ENCODE measurements at regions not wholly inside any gene's neighbourhood (a gene's known extent, or its start where the extent isn't known, plus 50 kb on each side); places are given as distances from the start of the nearest gene placed in this dataset.

DNA sequence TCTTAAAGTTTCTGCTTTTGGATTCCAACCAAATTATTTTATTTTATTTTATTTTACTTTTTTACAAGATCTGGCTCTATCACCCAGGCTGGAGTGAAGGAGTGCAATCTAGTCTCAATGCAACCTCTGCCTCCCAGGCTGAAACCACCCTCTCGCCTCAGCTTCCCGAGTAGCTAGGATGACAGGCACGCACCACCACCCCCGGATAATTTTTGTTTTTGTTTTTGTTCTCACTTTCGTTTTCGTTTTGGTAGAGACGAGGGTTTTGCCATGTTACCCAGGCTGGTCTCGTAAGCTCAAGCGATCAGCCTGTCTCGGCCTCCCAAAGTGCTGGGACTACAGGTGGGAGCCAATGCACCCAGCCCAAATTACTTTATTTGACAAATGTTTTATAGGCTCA is 219.8 kb downstream of the ETS1 start:
- H3K4me3 ChIP-seq (ENCODE audit: low read depth, low read length): peak overlapping the region; percentile 11; the same call in 1 of the 2 replicates
- peak; percentile 50 for DNase-seq (ENCODE audit: low read depth)
- TF ChIP-seq, protein P1, sequence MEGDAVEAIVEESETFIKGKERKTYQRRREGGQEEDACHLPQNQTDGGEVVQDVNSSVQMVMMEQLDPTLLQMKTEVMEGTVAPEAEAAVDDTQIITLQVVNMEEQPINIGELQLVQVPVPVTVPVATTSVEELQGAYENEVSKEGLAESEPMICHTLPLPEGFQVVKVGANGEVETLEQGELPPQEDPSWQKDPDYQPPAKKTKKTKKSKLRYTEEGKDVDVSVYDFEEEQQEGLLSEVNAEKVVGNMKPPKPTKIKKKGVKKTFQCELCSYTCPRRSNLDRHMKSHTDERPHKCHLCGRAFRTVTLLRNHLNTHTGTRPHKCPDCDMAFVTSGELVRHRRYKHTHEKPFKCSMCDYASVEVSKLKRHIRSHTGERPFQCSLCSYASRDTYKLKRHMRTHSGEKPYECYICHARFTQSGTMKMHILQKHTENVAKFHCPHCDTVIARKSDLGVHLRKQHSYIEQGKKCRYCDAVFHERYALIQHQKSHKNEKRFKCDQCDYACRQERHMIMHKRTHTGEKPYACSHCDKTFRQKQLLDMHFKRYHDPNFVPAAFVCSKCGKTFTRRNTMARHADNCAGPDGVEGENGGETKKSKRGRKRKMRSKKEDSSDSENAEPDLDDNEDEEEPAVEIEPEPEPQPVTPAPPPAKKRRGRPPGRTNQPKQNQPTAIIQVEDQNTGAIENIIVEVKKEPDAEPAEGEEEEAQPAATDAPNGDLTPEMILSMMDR (IDR thresholded peaks at IDR 0.05; ENCODE audit: low read depth, low read length, missing control alignments): no peak

DNA sequence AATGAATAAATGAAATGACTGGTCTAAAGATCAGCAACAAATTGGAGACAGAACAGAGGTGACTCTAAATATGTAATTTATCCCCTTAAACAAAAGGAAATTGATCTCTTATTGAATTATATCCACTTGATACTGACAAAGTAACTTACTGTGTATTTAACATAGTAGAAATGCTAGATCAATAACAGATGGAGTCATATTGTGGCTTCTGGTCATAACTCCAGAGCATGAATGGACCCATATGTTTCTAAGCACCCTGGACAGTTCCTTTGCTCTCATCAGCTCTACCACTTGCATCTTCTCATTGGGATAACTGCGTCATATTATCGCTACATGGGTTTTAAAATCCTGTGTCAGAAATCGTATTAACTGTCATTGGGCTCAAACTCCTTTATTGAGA is 222.3 kb downstream of the ETS1 start:
- no peak for DNase-seq (ENCODE audit: low read depth)
- TF ChIP-seq, protein P1 (IDR thresholded peaks at IDR 0.05; ENCODE audit: low read depth, low read length, missing control alignments): no peak
- H3K4me3 ChIP-seq (ENCODE audit: low read depth, low read length): no peak overlapping the region

DNA sequence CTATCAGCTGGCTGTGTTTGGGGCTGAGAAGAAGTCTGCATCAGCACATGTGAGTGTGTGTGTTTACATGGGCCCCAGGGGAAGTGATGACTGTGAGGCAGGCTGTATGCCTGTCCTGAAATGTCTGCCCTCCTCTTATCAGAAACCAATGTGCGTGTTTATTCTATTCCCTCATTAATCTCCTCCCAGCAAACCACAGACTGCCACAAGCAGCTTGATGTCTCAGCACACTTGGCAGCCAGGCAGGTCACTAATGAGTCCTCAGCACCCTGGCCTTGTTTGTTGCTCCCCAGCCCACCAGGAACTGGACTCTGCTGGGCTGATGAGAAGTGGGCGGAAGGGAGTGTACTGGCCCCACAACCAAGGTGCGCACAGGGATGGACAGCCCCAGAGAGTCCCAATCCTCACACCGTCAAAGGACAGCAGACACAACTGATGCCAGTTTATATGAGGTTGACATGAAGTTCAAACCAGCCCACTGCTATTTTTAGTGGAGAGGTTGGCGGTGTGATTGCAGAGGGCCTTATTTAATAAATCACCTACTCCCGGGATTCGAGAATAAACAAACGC is 225.8 kb downstream of the ETS1 start:
- TF ChIP-seq, protein P1 (IDR thresholded peaks at IDR 0.05; ENCODE audit: low read depth, low read length, missing control alignments): no peak
- DNase-seq (ENCODE audit: low read depth): no peak
- H3K4me3 ChIP-seq (ENCODE audit: low read depth, low read length): no peak overlapping the region

DNA sequence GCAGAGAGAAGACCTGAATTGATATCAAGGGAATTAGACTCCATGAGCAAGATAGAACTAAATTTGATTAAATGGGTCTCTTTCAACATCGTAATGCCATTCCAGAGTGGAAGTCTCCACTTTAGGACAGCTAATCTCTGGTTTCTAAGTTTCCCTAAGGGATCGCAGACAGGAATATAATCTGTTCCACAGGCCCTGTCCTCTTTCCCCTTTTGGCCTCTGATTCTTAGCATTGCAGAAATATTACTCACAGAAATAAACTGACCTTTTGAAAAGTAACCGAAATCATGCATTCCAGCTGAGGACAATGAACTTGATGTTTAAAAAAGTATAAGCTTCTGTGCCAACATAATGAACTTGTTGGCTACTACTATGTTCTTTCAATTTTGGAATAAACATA is 227.8 kb downstream of the ETS1 start:
- DNase-seq (ENCODE audit: low read depth): no peak
- TF ChIP-seq, protein P1 (IDR thresholded peaks at IDR 0.05; ENCODE audit: low read depth, low read length, missing control alignments): no peak
- no peak overlapping the region for H3K4me3 ChIP-seq (ENCODE audit: low read depth, low read length)

DNA sequence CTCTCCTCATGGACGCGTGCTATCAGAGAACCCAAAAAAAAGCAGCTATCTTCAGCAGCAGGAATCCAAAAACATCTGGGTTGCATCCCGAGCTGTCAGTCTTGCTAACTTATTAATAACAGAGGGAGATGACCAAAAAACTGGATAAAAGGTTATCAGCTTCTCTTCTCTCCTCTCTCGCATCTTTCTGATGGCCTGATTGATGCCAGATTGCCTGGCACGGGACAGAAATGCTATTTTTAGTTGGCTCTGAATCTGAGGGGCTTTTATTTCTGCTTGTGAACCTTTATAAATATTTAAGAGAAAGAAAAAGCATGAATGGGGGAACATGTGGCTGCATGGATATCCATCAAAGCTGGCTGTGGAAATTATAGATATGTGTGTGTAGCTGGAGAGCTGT is 230.3 kb downstream of the ETS1 start:
- TF ChIP-seq, protein P1 (IDR thresholded peaks at IDR 0.05; ENCODE audit: low read depth, low read length, missing control alignments): no peak
- no peak for DNase-seq (ENCODE audit: low read depth)
- no peak overlapping the region for H3K4me3 ChIP-seq (ENCODE audit: low read depth, low read length)

DNA sequence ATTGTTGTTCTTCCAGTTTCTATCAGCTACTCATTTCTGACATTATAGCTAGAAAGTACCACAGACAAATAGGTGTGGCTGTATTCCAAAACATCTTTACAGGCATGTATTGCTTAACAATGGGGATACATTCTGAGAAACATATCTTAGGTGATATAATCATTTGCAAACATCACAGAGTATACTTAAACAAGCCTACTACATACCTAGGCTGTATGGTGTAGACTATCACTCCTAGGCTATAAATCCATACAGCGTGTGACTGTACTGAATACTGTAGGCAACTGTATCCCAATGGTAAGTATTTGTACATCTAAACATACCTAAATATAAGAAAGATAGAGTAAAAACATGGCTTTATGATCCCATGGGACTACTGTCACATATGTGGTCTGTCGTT is 231.8 kb downstream of the ETS1 start:
- H3K4me3 ChIP-seq (ENCODE audit: low read depth, low read length): no peak overlapping the region
- no peak for DNase-seq (ENCODE audit: low read depth)
- TF ChIP-seq, protein P1 (IDR thresholded peaks at IDR 0.05; ENCODE audit: low read depth, low read length, missing control alignments): no peak

DNA sequence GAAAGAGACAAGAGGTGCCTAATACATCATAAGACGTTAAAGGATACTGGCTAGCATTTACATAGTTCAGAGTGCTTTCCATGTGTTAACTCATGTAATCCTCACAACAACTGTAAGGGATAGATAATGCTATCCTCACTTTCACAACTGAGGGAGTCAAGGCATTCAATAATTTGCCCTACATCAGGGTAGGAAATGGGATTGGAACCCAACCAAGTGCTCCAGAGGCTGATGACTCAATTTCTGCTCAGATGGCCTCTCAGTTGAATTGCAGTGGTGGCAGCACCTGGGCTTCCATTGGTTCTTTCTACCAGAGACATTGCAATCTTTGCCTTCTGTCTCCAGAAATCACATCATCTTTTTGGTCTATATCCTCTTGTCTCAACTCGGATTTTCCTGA is 232.9 kb downstream of the ETS1 start:
- DNase-seq (ENCODE audit: low read depth): no peak
- no peak overlapping the region for H3K4me3 ChIP-seq (ENCODE audit: low read depth, low read length)
- TF ChIP-seq, protein P1 (IDR thresholded peaks at IDR 0.05; ENCODE audit: low read depth, low read length, missing control alignments): no peak

All from GM12864 (cell line).